OCI-LY7 (cell line): ENCODE measurements at regions not wholly inside any gene's neighbourhood (a gene's known extent, or its start where the extent isn't known, plus 50 kb on each side); places are given as distances from the start of the nearest gene placed in this dataset.

Experiments
- BruUV-seq: library from RNA; stranded (reverse); fragments of 400-500 nt; replicated peaks from 2 replicates; lab custom pipeline; 2021; lab: Mats Ljungman, UMichigan
- CTCF ChIA-PET: fragments of 300-600 bp; sonication (Branson Sonifier 250); formaldehyde crosslinking; loops from one replicate; lab custom pipeline; 2022; ENCODE audit warnings: antibody characterized with exemption; ENCODE audit not compliant: unreplicated experiment; lab: Charles Lee
- POLR2A ChIA-PET: fragments of 300-600 bp; sonication (Branson Sonifier 250); formaldehyde crosslinking; loops from one replicate; lab custom pipeline; 2022; ENCODE audit warnings: antibody characterized with exemption; lab: Charles Lee
- DNase-seq: peaks from one replicate; pipeline ENCODE4 v3.0.0-alpha.2; 2015; ENCODE audit warnings: low spot score
- H2AFZ ChIP-seq: fragments of 200-600 bp; sonication (generic), shearing (Covaris generic); 2 replicates; pipeline ENCODE4 v1.6.1; 2014; ENCODE audit warnings: mild to moderate bottlenecking, antibody characterized with exemption, low read length, moderate library complexity
- H3K27ac ChIP-seq: fragments of 200-600 bp; sonication (generic); 2 replicates; pipeline ENCODE4 v1.5.1; 2014; ENCODE audit warnings: mixed run types, low read depth, mild to moderate bottlenecking, moderate library complexity, low read length, inconsistent platforms; ENCODE audit not compliant: poor library complexity, severe bottlenecking
- H3K36me3 ChIP-seq: fragments of 200-600 bp; sonication (generic); 2 replicates; pipeline ENCODE4 v1.6.1; 2014; ENCODE audit warnings: mild to moderate bottlenecking, antibody characterized with exemption, low read length, moderate library complexity, mixed read lengths; ENCODE audit not compliant: insufficient read depth
- H3K4me1 ChIP-seq: fragments of 200-600 bp; sonication (generic); 2 replicates; pipeline ENCODE4 v1.5.1; 2014; ENCODE audit warnings: mild to moderate bottlenecking, low read length; ENCODE audit not compliant: insufficient read depth, poor library complexity, severe bottlenecking
- H3K4me2 ChIP-seq: fragments of 200-600 bp; sonication (generic); 2 replicates; pipeline ENCODE4 v1.6.1; 2014; ENCODE audit warnings: mild to moderate bottlenecking, low read length
- H3K4me3 ChIP-seq: fragments of 200-600 bp; sonication (generic); 2 replicates; pipeline ENCODE4 v1.5.1; 2014; ENCODE audit warnings: mild to moderate bottlenecking, low read depth, low read length; ENCODE audit not compliant: poor library complexity, severe bottlenecking
- H3K79me2 ChIP-seq: fragments of 200-600 bp; sonication (generic); 2 replicates; pipeline ENCODE4 v1.6.1; 2016; ENCODE audit warnings: low read depth, mild to moderate bottlenecking, low read length, moderate library complexity, mixed read lengths; ENCODE audit not compliant: insufficient read depth
- H3K9me2 ChIP-seq: fragments of 200-600 bp; sonication (generic); 2 replicates; pipeline ENCODE4 v1.6.1; 2016; ENCODE audit warnings: mild to moderate bottlenecking, low read length, mixed read lengths; ENCODE audit not compliant: insufficient read depth
- H3K9me3 ChIP-seq: fragments of 200-600 bp; sonication (generic); 2 replicates; pipeline ENCODE4 v1.6.1; 2014; ENCODE audit warnings: mild to moderate bottlenecking, mixed run types, low read length, mixed read lengths
- H4K20me1 ChIP-seq: fragments of 200-600 bp; sonication (generic); 2 replicates; pipeline ENCODE4 v1.6.1; 2014; ENCODE audit warnings: mild to moderate bottlenecking, antibody characterized with exemption, low read length, moderate library complexity, mixed read lengths; ENCODE audit not compliant: insufficient read depth
- CTCF ChIP-seq: fragments of 200-600 bp; sonication (generic); conservative IDR thresholded peaks from 2 replicates; pipeline ENCODE4 v1.5.1; 2014; ENCODE audit warnings: mild to moderate bottlenecking, antibody characterized with exemption, low read length, moderate library complexity, mixed read lengths
- EZH2phosphoT487 ChIP-seq: fragments of 200-600 bp; sonication (generic); IDR thresholded peaks from 2 replicates; pipeline ENCODE4 v1.6.1; 2018; ENCODE audit warnings: low read depth, borderline replicate concordance, mild to moderate bottlenecking, mixed run types, antibody characterized with exemption, low read length, moderate library complexity, mixed read lengths
- intact Hi-C: fragments of 100-400 bp; cut with micrococcal nuclease; formaldehyde crosslinking; loops from one replicate; pipeline ENCODE4 v1.10.0; 2022; ENCODE audit not compliant: unreplicated experiment

- no peak overlapping the region for H3K27ac ChIP-seq
- no peaks in the 10 kb centered on the region for H4K20me1 ChIP-seq
- no TSS peak for BruUV-seq
- H3K9me3 ChIP-seq: no peaks in the 10 kb centered on the region
- H3K4me3 ChIP-seq: no peak overlapping the region
- TF ChIP-seq CTCF (no peak), EZH2phosphoT487 (no peak)
- H3K4me1 ChIP-seq: no peaks in the 10 kb centered on the region
- intact Hi-C loops: no loop called here
- H3K4me2 ChIP-seq: no peak overlapping the region
- H3K79me2 ChIP-seq: no peaks in the 10 kb centered on the region
- no peak overlapping the region for H2AFZ ChIP-seq
- DNase-seq: no peak
- no peaks in the 10 kb centered on the region for H3K9me2 ChIP-seq
- no peaks in the 10 kb centered on the region for H3K36me3 ChIP-seq
- ChIA-PET POLR2A (no interaction called here), CTCF (no interaction called here)
Measured at GRCh38 chr2:138950486-138950885, 170.3 kb upstream of the NXPH2 start.

- CTCF ChIA-PET: no interaction called here
- intact Hi-C loops: no loop called here
- no TSS peak for BruUV-seq
Measured at GRCh38 chr2:138949517-138949916, 169.3 kb upstream of the NXPH2 start.

More at GRCh38 chr2:138949517-138949916, 169.3 kb upstream of the NXPH2 start:
- H3K36me3 ChIP-seq: no peaks in the 10 kb centered on the region
- no peak overlapping the region for H2AFZ ChIP-seq
- DNase-seq: no peak
- H3K4me3 ChIP-seq: no peak overlapping the region
- no peak for TF ChIP-seq EZH2phosphoT487
- no peak for TF ChIP-seq CTCF
- POLR2A ChIA-PET: no interaction called here
- no peaks in the 10 kb centered on the region for H3K79me2 ChIP-seq
- no peaks in the 10 kb centered on the region for H3K9me3 ChIP-seq
- no peaks in the 10 kb centered on the region for H4K20me1 ChIP-seq
- H3K9me2 ChIP-seq: no peaks in the 10 kb centered on the region
- no peak overlapping the region for H3K4me2 ChIP-seq
- no peaks in the 10 kb centered on the region for H3K4me1 ChIP-seq
- H3K27ac ChIP-seq: no peak overlapping the region
